HG02981 (cell line): ENCODE measurements at regions not wholly inside any gene's neighbourhood (a gene's known extent, or its start where the extent isn't known, plus 50 kb on each side); places are given as distances from the start of the nearest gene placed in this dataset.

ENCODE experiments used
- ATAC-seq: cut with Tn5 transposase; IDR thresholded peaks from one replicate; pipeline ENCODE4 v1.9.1; 2021; ENCODE audit warnings: mild to moderate bottlenecking, moderate library complexity; ENCODE audit not compliant: unreplicated experiment

- no peak for ATAC-seq
Measured at GRCh38 chr18:39698436-39698835, 2132.8 kb upstream of the CELF4 start.

DNA sequence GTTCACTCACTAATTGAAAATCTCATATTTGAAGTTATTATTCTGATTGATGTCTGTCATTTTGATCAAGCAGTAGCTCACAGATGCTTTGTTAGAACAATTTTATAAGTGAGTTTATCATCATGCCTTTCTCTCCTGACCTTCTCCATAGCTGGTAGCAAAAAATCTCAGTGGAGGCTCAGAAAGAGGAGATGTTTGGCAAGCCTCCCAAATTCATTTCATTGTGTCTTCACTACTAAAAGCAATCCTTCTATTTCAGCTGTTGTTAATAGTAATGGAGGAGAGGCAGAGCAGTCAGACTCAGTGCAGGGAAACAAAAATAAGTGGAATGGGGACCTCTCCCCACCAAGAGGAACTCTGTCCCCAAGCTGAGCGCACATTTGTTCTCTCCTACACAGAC is 2127.8 kb upstream of the CELF4 start:
- ATAC-seq, result no peak

- no peak for ATAC-seq
Measured at GRCh38 chr18:39692367-39693015, 2126.9 kb upstream of the CELF4 start.

DNA sequence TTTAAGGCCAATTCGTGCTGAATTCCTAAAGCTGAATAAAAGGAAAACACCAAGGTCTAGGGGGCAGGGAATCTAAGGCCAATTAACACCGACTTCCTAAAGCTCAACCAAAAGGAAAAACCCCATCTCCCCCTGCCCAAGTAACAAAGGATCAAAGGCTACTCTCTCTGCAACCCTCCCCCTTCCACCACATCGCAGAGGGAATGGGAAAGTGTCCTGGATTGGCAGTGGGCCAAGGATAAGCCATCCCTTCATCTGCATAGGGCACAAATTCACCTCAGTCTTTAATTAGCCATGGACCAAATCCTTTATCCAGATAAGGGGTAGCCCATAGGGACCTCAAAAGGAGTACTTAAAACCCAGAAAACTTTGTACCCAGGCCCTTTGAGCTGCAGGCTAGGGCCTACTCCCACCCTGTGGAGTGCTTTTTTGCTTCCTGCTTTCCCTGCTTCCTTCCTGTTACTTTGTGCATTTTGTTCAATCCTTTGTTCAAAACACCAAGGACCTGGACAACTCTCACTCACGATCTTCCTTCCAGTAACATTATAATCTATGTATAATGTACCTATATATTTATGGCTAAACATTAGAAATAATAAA is 2119.8 kb upstream of the CELF4 start:
- no peak for ATAC-seq

DNA sequence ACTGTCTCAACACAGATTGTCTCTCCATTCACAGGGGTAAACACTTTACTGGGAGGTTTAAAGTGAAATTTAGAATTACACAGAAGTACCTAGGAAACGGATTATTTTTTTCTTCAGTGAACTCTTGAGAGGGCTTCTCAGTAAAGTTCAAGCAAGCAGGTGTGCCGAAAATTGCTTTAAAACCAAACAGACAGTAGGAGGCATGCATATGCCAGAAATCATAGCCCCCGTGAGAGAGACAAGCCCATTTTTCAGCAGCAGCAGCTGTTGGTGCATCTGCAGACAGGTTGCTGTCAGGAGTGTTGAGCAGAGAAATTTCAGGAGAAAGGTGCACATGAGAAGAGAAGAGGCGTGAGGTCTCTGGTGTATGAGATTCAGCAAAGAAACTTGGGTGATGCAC is 2115.5 kb upstream of the CELF4 start:
- ATAC-seq, result no peak

- ATAC-seq, result no peak
Measured at GRCh38 chr18:39675906-39676305, 2110.3 kb upstream of the CELF4 start.

DNA sequence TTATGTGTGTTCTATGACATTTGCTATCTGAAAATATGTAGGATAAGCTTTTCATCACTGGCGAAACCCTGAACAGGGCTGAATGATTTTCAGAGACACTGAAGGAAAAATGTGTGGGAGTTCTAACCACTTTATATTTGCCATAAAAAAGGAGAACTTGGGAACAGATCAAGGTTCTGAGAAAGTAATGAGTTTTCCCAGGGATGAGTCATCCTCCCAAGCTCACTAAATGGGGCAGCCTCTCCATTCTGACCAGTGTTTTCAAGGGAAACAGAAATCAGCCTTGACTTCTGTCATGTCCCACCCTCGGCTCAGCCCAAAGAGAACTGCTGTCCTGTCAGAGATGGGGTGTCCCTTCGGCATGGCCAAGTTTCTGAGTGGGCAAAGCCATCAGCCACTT is 2109.8 kb upstream of the CELF4 start:
- ATAC-seq, result no peak

GRCh38 chr18:39672171-39672570 is 2106.6 kb upstream of the CELF4 start:
- no peak for ATAC-seq

DNA sequence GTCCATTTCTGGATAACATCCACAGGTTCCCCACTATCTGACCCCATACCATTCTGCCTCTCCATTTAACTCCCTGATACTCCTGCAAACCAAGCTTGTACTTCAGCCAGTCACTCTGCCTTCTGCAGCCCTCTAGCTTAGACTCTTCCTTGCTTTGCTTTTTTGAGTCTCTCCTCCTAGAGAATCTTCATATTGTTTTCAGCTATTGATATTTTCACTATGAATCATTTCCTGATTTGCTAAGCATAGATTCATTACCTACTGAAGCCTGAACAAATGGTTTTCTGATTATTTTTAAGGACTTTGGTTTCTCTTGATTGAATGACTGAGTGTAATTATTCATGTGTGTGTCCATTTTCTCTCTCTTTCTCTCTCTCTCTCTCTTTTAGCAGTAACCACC is 2102.3 kb upstream of the CELF4 start:
- ATAC-seq, result no peak

- ATAC-seq, result no peak
Measured at GRCh38 chr18:39666541-39666940, 2100.9 kb upstream of the CELF4 start.

- no peak for ATAC-seq
Measured at GRCh38 chr18:39661856-39662366, 2096.3 kb upstream of the CELF4 start.

- ATAC-seq, result no peak
Measured at GRCh38 chr18:39660141-39660540, 2094.5 kb upstream of the CELF4 start.

GRCh38 chr18:39655341-39655740 is 2089.7 kb upstream of the CELF4 start:
- ATAC-seq, result no peak

GRCh38 chr18:39653221-39653620 is 2087.6 kb upstream of the CELF4 start:
- no peak for ATAC-seq

GRCh38 chr18:39648616-39649015 is 2083.0 kb upstream of the CELF4 start:
- no peak for ATAC-seq

DNA sequence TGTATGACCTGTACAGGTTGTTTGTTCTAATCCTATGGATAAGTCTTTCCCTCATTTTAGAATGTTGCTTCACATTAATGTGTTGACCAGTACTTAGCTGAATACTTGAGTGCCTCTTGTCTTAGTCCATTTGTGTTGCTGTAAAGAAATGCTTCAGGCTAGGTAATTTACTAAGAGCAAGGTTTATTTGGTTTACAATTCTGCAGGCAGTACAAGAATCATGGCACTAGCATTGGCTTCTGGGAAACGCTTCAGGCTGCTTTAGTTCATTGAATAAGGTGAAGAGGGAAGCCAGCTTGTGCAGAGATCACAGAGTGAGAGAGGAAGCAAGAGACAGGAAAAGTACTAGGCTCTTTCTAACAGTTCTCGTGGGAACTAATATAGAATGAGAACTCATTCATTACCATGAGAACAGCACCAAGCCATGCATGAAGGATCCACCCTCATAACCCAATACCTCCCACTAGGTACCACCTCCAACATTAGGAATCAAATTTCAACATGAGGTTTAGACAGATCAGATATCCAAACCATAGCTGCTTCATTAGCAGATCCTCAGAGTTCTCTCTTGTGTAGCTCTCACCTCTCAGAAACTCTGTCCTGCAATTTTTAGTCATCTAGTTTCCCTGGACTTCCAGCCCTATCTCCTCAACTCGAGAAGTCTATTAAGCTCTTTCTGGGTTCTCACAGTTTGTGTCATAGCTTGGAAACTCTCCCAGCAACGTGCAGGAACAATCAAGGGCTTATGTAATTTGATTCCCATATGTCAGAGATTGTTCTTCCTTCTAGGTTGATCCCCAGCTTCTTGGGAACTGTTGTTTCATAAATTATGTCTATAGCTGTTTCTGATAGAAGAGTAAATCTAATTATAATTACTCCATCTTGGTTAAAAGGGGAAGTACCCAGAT is 2082.3 kb upstream of the CELF4 start:
- no peak for ATAC-seq

- ATAC-seq, result no peak
Measured at GRCh38 chr18:39638224-39638623, 2072.6 kb upstream of the CELF4 start.

DNA sequence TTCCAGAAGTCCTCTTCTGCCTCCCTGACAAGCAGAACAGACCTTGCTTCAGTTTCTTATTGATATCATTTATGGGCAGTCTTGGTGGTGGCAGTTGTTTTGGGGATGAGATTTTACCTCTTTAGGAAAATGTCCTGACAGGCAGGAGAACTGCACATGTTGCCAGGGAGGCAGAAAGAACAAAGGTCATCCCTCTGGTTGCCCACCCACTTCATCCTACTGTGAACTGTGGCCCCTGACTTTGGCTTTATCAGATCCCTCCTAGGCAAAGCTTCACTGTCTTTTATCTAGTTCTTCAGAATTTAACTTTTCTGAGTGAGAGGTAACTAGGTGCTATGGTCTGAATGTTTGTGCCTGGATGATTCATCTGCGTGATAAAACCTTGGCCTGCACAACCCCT is 2071.3 kb upstream of the CELF4 start:
- no peak for ATAC-seq

GRCh38 chr18:39635966-39636365 is 2070.4 kb upstream of the CELF4 start:
- no peak for ATAC-seq

- no peak for ATAC-seq
Measured at GRCh38 chr18:39635192-39635591, 2069.6 kb upstream of the CELF4 start.

DNA sequence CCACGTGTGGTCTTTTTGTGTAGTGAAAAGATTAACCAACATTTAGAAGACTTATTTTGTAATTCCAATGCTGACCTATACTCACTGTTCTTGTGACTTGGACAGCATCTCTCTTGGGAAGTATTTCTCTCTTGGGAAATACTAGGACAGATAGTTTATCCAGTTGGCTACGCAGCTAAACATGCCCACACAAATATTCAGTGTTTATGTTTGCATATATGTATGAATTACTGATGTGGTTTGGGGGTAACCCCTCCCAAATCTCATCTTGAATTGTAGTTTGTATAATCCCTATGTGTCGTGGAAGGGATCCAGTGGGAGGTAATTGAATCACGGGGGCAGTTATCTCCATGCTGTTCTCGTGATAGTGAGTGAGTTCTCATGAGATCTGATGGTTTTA is 2062.3 kb upstream of the CELF4 start:
- ATAC-seq, result no peak

DNA sequence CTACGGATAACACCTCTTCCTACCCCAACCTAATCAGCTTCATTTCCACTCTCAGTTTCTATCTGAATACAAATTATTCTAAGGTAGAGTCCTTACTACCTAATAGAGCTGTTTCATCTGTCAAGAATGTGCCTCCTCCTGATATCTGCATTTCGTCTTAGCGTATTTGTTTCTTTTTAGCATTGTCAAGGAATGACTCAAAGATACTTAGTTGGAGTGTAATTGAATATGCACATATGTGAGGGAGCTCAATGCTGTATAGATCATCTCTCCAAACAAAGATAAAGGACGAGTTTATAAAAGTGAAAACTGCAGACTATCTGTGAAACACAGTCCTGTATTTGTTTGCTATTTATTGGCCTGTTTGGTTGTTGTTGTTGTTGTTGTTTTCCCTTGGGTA is 2059.4 kb upstream of the CELF4 start:
- ATAC-seq, result no peak
